Astrocyte (in vitro differentiated cells and primary cell): ENCODE measurements at regions not wholly inside any gene's neighbourhood (a gene's known extent, or its start where the extent isn't known, plus 50 kb on each side); places are given as distances from the start of the nearest gene placed in this dataset.

Experiments used
- DNase-seq: peaks from one replicate; pipeline ENCODE4 v3.0.0-alpha.2; 2010; ENCODE audit warnings: low read depth
- FAIRE-seq: peaks from 2 replicates; lab custom pipeline; 2011; peaks lifted over from hg19 to GRCh38; lab: Jason Lieb, UNC
- H2AFZ ChIP-seq: 2 replicates; pipeline ENCODE4 v1.6.0; 2012; ENCODE audit warnings: low read depth, low read length, inconsistent platforms
- H3K27ac ChIP-seq: 2 replicates; pipeline ENCODE4 v1.5.1; 2011; ENCODE audit warnings: low read depth, low read length, inconsistent platforms
- H3K27me3 ChIP-seq: 2 replicates; pipeline ENCODE4 v1.6.0; 2011; ENCODE audit warnings: low read length, inconsistent platforms; ENCODE audit not compliant: insufficient read depth
- H3K36me3 ChIP-seq: 2 replicates; pipeline ENCODE4 v1.5.1; 2011; ENCODE audit warnings: low read length, inconsistent platforms; ENCODE audit not compliant: insufficient read depth
- H3K4me1 ChIP-seq: 2 replicates; pipeline ENCODE4 v1.5.1; 2011; ENCODE audit warnings: low read length, inconsistent platforms; ENCODE audit not compliant: insufficient read depth
- H3K4me2 ChIP-seq: 2 replicates; pipeline ENCODE4 v1.6.0; 2012; ENCODE audit warnings: low read length, inconsistent platforms
- H3K4me3 ChIP-seq: 2 replicates; pipeline ENCODE4 v1.5.1; 2011; ENCODE audit warnings: low read depth, mild to moderate bottlenecking, low read length, inconsistent platforms; ENCODE audit not compliant: insufficient read depth
- H3K79me2 ChIP-seq: 2 replicates; pipeline ENCODE4 v1.6.0; 2012; ENCODE audit warnings: mild to moderate bottlenecking, low read length, inconsistent platforms; ENCODE audit not compliant: insufficient read depth
- H3K9ac ChIP-seq: 2 replicates; pipeline ENCODE4 v1.6.0; 2012; ENCODE audit warnings: mild to moderate bottlenecking, low read length, inconsistent platforms
- H3K9me3 ChIP-seq: 2 replicates; pipeline ENCODE4 v1.5.1; 2012; ENCODE audit warnings: low read depth, mild to moderate bottlenecking, low read length, inconsistent platforms; ENCODE audit not compliant: insufficient read depth
- H4K20me1 ChIP-seq: 2 replicates; pipeline ENCODE4 v1.6.0; 2012; ENCODE audit warnings: low read length, inconsistent platforms; ENCODE audit not compliant: insufficient read depth
- H3K27ac Mint-ChIP-seq: one replicate; pipeline ENCODE4 v1.8.0; 2021; ENCODE audit warnings: mild to moderate bottlenecking, mixed read lengths; ENCODE audit not compliant: unreplicated experiment
- H3K27me3 Mint-ChIP-seq: one replicate; pipeline ENCODE4 v1.8.0; 2021; ENCODE audit warnings: low read depth, mixed read lengths; ENCODE audit not compliant: unreplicated experiment
- H3K36me3 Mint-ChIP-seq: one replicate; pipeline ENCODE4 v1.8.0; 2021; ENCODE audit warnings: low read depth, mixed read lengths; ENCODE audit not compliant: unreplicated experiment
- H3K4me1 Mint-ChIP-seq: one replicate; pipeline ENCODE4 v1.8.0; 2021; ENCODE audit warnings: low read depth, mixed read lengths; ENCODE audit not compliant: unreplicated experiment
- H3K4me3 Mint-ChIP-seq: one replicate; pipeline ENCODE4 v1.8.0; 2021; ENCODE audit warnings: mild to moderate bottlenecking, moderate library complexity, mixed read lengths; ENCODE audit not compliant: unreplicated experiment
- H3K9me3 Mint-ChIP-seq: one replicate; pipeline ENCODE4 v1.8.0; 2021; ENCODE audit warnings: mild to moderate bottlenecking, mixed read lengths; ENCODE audit not compliant: unreplicated experiment
- CTCF ChIP-seq: IDR thresholded peaks from 2 replicates; pipeline ENCODE4 v1.5.1; 2011; ENCODE audit warnings: low read depth, mild to moderate bottlenecking, inconsistent platforms, low read length, moderate library complexity; ENCODE audit not compliant: insufficient read depth
- EZH2 ChIP-seq: IDR thresholded peaks from 2 replicates; pipeline ENCODE4 v1.6.1; 2012; ENCODE audit warnings: mild to moderate bottlenecking, low read length, inconsistent platforms; ENCODE audit not compliant: insufficient read depth

GRCh38 chr15:69749274-69749673, 296.7 kb downstream of the RPLP1 start:
- no peak overlapping the region for H3K9ac ChIP-seq
- H4K20me1 ChIP-seq, result no peaks in the 10 kb centered on the region
- Mint-ChIP-seq H3K4me3 (no peak overlapping the region), H3K9me3 (peaks cover 5% of the 10 kb centered on the region), H3K36me3 (peaks cover 6% of the 10 kb centered on the region), H3K27me3 (peaks cover 48% of the 10 kb centered on the region), H3K27ac (no peak overlapping the region), H3K4me1 (peaks cover 4% of the 10 kb centered on the region)
- no peak overlapping the region for H3K4me3 ChIP-seq
- no peak overlapping the region for H2AFZ ChIP-seq
- H3K36me3 ChIP-seq, result no peaks in the 10 kb centered on the region
- H3K79me2 ChIP-seq, result no peaks in the 10 kb centered on the region
- FAIRE-seq, result no peak
- TF ChIP-seq EZH2 (no peak), CTCF (no peak)
- no peaks in the 10 kb centered on the region for H3K9me3 ChIP-seq
- no peak overlapping the region for H3K27ac ChIP-seq
- no peak for DNase-seq
- no peaks in the 10 kb centered on the region for H3K4me1 ChIP-seq
- H3K27me3 ChIP-seq, result peaks cover 5% of the 10 kb centered on the region
- no peak overlapping the region for H3K4me2 ChIP-seq

GRCh38 chr15:69749797-69750196, 297.2 kb downstream of the RPLP1 start:
- H2AFZ ChIP-seq, result no peak overlapping the region
- no peaks in the 10 kb centered on the region for H3K36me3 ChIP-seq
- H3K27me3 Mint-ChIP-seq, result peaks cover 48% of the 10 kb centered on the region
- no peak overlapping the region for H3K4me2 ChIP-seq
- no peaks in the 10 kb centered on the region for H3K4me1 ChIP-seq
- H3K4me3 ChIP-seq, result no peak overlapping the region
- no peaks in the 10 kb centered on the region for H3K79me2 ChIP-seq
- peaks cover 9% of the 10 kb centered on the region for H3K36me3 Mint-ChIP-seq
- no peak for DNase-seq
- TF ChIP-seq CTCF (no peak), EZH2 (no peak)
- peaks cover 4% of the 10 kb centered on the region for H3K4me1 Mint-ChIP-seq
- no peak overlapping the region for H3K4me3 Mint-ChIP-seq
- no peak overlapping the region for H3K27ac ChIP-seq
- no peak overlapping the region for H3K9ac ChIP-seq
- no peaks in the 10 kb centered on the region for H3K9me3 ChIP-seq
- no peaks in the 10 kb centered on the region for H4K20me1 ChIP-seq
- peaks cover 9% of the 10 kb centered on the region for H3K9me3 Mint-ChIP-seq
- FAIRE-seq, result no peak
- H3K27ac Mint-ChIP-seq, result no peak overlapping the region
- H3K27me3 ChIP-seq, result peaks cover 5% of the 10 kb centered on the region

- FAIRE-seq, result no peak
- Histone ChIP-seq H4K20me1 (no peaks in the 10 kb centered on the region), H3K4me2 (no peak overlapping the region), H3K4me1 (peaks cover 3% of the 10 kb centered on the region), H3K79me2 (no peaks in the 10 kb centered on the region), H3K4me3 (no peak overlapping the region), H3K9ac (no peak overlapping the region), H3K27ac (no peak overlapping the region), H2AFZ (no peak overlapping the region), H3K27me3 (peaks cover 5% of the 10 kb centered on the region), H3K9me3 (no peaks in the 10 kb centered on the region), H3K36me3 (no peaks in the 10 kb centered on the region)
- TF ChIP-seq EZH2 (no peak), CTCF (no peak)
- peaks cover 49% of the 10 kb centered on the region for H3K27me3 Mint-ChIP-seq
- no peak overlapping the region for H3K4me3 Mint-ChIP-seq
- H3K4me1 Mint-ChIP-seq, result peaks cover 7% of the 10 kb centered on the region
- peaks cover 9% of the 10 kb centered on the region for H3K36me3 Mint-ChIP-seq
- no peak overlapping the region for H3K27ac Mint-ChIP-seq
- peaks cover 9% of the 10 kb centered on the region for H3K9me3 Mint-ChIP-seq
- DNase-seq, result no peak
Observed at GRCh38 chr15:69750253-69750652, 297.6 kb downstream of the RPLP1 start.
